Upper lobe of left lung (tissue), 4 donors: ENCODE measurements at regions not wholly inside any gene's neighbourhood (a gene's known extent, or its start where the extent isn't known, plus 50 kb on each side); places are given as distances from the start of the nearest gene placed in this dataset.

ENCODE experiments used
- POLR2A ChIP-seq, 4 donors: fragments of 450-650 bp; IDR thresholded peaks; one replicate each; pipeline ENCODE4 v1.5.1; 2016 to 2017; ENCODE audit warnings: antibody characterized with exemption in 4 of 4, mild to moderate bottlenecking in 2 of 4
- POLR2AphosphoS5 ChIP-seq, 2 donors: sonication (generic); formaldehyde crosslinking; IDR thresholded peaks; one replicate each; pipeline ENCODE4 v1.5.1; 2017; ENCODE audit warnings: antibody characterized with exemption in 2 of 2

- TF ChIP-seq POLR2A (IDR thresholded peaks at IDR 0.05) = no peak
- no peak for TF ChIP-seq POLR2AphosphoS5 (IDR thresholded peaks at IDR 0.05)
These were observed 189.0 kb upstream of the FOXA2 start for GRCh38 chr20:22773344-22773743.
